HCT116 (cell line): ENCODE measurements at regions not wholly inside any gene's neighbourhood (a gene's known extent, or its start where the extent isn't known, plus 50 kb on each side); places are given as distances from the start of the nearest gene placed in this dataset.

ENCODE experiments used
- ATF3 ChIP-seq: IDR thresholded peaks from 2 replicates; pipeline ENCODE4 v1.6.1; 2012
- CTCF ChIP-seq, 3 experiments: fragments of 200-600 bp in 1 of 3; sonication (generic) in 1 of 3; IDR thresholded peaks in 2 of 3; conservative IDR thresholded peaks in 1 of 3; 2 replicates each; pipeline ENCODE4 v1.5.1; 2012 to 2017; ENCODE audit warnings: low read depth in 2 of 3, low read length in 2 of 3, antibody characterized with exemption in 1 of 3, borderline replicate concordance in 1 of 3, control low read depth in 1 of 3, mild to moderate bottlenecking in 1 of 3, mixed read lengths in 1 of 3, mixed run types in 1 of 3, moderate library complexity in 1 of 3; ENCODE audit not compliant: insufficient read depth in 1 of 3
- EGR1 ChIP-seq: IDR thresholded peaks from 2 replicates; pipeline ENCODE4 v1.6.1; 2012; ENCODE audit warnings: low read depth
- ELF1 ChIP-seq: IDR thresholded peaks from 2 replicates; pipeline ENCODE4 v1.6.1; 2012; ENCODE audit warnings: low read depth, borderline replicate concordance
- EZH2 ChIP-seq: fragments of 200-600 bp; sonication (generic); IDR thresholded peaks from 2 replicates; pipeline ENCODE4 v1.6.1; 2017; ENCODE audit warnings: antibody characterized with exemption, mixed run types
- JUND ChIP-seq: IDR thresholded peaks from 2 replicates; pipeline ENCODE4 v1.6.1; 2012
- MAX ChIP-seq: IDR thresholded peaks from 2 replicates; pipeline ENCODE4 v1.6.1; 2012
- POLR2A ChIP-seq: IDR thresholded peaks from 2 replicates; pipeline ENCODE4 v1.7.0; 2011; ENCODE audit warnings: borderline replicate concordance; ENCODE audit not compliant: insufficient read depth, insufficient read length; ENCODE audit errors: extremely low read depth
- POLR2AphosphoS5 ChIP-seq: IDR thresholded peaks from 2 replicates; pipeline ENCODE4 v1.6.1; 2011; ENCODE audit warnings: mild to moderate bottlenecking, low read depth, low read length, moderate library complexity
- RAD21 ChIP-seq: IDR thresholded peaks from 2 replicates; pipeline ENCODE4 v1.6.1; 2012; ENCODE audit warnings: low read depth, mild to moderate bottlenecking
- REST ChIP-seq: IDR thresholded peaks from 2 replicates; pipeline ENCODE4 v1.6.1; 2012; ENCODE audit warnings: low read depth
- SP1 ChIP-seq: IDR thresholded peaks from 2 replicates; pipeline ENCODE4 v1.6.1; 2012; ENCODE audit warnings: low read depth
- TCF7L2 ChIP-seq: IDR thresholded peaks from 2 replicates; pipeline ENCODE4 v1.7.0; 2011; ENCODE audit warnings: borderline replicate concordance, inconsistent platforms; ENCODE audit not compliant: insufficient read depth, insufficient read length; ENCODE audit errors: extremely low read depth
- YY1 ChIP-seq: IDR thresholded peaks from 2 replicates; pipeline ENCODE4 v1.6.1; 2011; ENCODE audit warnings: low read length, low read depth, moderate library complexity, mild to moderate bottlenecking; ENCODE audit not compliant: insufficient replicate concordance; ENCODE audit errors: extremely low read depth

- TF ChIP-seq CTCF (IDR thresholded peaks at IDR 0.05 in 2 of 3, conservative IDR thresholded peaks at IDR 0.05 in 1 of 3; ENCODE audit: borderline replicate concordance in 1 of 3, insufficient read depth in 1 of 3, low read depth in 2 of 3, low read length in 2 of 3) (no peak), YY1 (no peak), RAD21 (no peak), REST (no peak), TCF7L2 (no peak), MAX (no peak), ATF3 (no peak), POLR2A (no peak), JUND (no peak), EGR1 (no peak), POLR2AphosphoS5 (no peak), EZH2 (no peak), ELF1 (no peak), SP1 (no peak)
These were observed 198.6 kb downstream of the TLE1 start for GRCh38 chr9:81490605-81491331.
